ENCODE measurements at regions not wholly inside any gene's neighbourhood (a gene's known extent, or its start where the extent isn't known, plus 50 kb on each side); places are given as distances from the start of the nearest gene placed in this dataset.
"Not testable (repeated sequence)": the region's sequence is repeated elsewhere in the genome, so short reads cannot be mapped to it uniquely, and the experiment has no call there.

DNA sequence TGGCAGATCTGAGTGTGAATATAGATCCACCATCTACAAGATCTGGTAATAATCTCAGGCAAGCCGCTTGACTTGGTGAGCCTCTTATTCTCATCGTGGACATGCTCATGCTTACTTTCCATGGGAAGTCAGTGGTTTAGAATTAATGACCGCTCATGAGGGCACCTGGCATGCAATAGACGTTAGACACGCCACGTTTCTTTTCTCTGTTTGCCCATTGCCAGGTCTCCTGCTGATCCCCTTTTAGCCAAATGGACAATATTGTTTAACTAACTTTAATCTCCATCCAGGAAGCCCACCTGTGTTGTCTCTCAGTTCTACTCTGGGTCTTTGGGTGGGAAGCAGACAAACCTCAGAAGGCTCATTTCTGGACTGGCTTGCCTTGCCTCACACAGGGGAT is 439.1 kb downstream of the ETS1 start:
- FAIRE-seq (no peak), DNase-seq (ENCODE audit: extremely low spot score, insufficient read length, low read depth) (no peak)

DNA sequence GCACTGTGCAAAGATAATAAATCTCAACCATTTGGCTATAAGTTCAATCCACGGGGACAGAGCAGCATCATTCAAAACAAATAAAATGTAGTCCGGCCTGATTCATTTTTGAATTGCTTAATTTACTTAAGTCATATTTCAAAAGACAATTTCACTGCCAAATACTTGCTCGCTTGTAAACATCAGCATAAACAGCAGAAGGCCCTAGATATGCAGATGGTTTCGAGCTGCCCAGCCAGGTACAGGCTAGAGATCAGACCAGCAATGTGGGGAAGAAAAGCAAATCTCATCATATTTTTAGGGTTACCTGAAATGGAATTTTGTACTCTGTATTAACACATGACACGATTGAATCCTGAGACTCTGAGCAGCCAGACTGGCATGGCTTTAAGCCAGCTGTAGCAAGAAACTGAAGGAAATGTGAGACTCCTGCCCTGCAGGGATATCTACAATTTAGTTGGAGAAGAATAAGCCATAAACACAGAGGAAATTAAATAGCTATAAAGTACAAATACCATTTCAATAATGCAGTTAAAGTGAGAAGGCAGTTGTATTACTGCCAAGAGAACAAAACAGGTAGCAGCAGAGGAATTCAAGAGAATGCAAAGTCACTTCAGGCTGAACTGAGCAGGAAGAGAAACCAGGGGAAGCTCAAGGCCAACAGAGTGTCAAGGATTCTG is 440.3 kb downstream of the ETS1 start:
- FAIRE-seq = no peak
- no peak for DNase-seq (ENCODE audit: extremely low spot score, insufficient read length, low read depth)

DNA sequence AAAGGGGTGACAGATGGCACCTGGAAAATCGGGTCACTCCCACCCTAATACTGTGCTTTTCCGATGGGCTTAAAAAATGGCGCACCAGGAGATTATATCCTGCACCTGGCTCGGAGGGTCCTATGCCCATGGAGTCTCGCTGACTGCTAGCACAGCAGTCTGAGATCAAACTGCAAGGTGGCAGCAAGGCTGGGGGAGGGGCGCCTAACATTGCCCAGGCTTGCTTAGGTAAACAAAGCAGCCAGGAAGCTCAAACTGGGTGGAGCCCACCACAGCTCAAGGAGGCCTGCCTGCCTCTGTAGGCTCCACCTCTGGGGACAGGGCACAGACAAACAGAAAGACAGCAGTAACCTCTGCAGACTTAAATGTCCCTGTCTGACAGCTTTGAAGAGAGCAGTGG is 447.1 kb downstream of the ETS1 start:
- DNase-seq (ENCODE audit: extremely low spot score, insufficient read length, low read depth); FAIRE-seq: not testable (repeated sequence)

DNA sequence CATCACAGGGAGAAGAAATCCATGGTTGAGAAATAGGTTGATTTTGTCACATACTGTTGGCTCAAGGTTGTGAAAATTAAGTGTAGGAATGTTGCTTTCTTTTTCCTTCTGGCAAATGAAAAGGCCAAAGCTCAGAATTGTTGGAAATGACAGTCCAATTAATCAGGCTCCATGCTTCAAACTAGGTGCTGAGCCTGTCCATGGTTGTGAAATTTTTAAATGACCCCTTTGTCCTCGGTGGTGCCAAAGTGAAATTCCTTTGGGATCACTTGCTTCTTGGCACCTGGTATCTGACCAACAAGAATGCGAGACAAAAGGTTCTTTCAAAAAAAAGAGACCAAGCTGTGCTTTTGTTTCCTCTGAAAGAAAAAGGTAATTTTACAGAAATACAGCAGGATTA is 451.9 kb downstream of the ETS1 start:
- no peak for FAIRE-seq
- DNase-seq (ENCODE audit: extremely low spot score, insufficient read length, low read depth) = no peak

DNA sequence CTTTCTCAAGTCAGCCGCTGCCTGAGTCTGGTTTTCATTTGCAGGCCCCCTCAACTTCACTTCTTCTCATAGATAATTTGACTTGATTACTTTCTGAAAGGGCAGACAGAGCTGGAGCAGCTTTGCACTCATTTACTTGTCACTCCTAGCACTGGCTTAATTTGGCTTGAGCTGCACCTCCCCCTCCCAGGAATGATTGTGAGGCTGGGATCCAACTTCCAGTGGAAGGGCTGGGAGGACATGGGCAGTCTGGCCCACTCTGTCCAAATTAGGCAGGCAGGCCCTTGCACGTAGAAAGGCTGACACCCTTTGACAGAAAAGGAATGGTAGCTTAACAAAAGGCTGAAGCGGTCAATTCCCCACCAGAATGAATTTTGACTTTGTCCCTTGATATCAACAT is 453.9 kb downstream of the ETS1 start:
- no peak for FAIRE-seq
- no peak for DNase-seq (ENCODE audit: extremely low spot score, insufficient read length, low read depth)

DNA sequence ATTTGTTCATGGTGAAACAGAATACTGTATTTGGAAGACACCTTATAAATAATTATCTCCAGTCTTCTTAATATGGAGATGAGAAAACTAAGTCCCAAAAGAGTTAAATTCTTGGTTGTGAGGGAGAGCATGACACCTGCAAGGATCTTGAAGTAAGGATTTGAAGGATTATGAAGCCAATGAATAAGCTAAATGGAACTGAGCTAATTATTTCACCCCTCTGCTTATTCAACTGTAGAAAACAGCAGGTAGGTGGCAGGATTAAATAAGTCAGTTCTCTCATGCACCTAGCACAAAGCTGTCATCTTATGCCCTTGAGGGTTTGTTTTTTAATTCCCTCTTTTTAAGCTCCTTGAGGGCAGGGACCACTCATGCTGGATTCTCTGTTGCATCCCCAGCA is 457.3 kb downstream of the ETS1 start:
- DNase-seq (ENCODE audit: extremely low spot score, insufficient read length, low read depth) = no peak
- no peak for FAIRE-seq

DNA sequence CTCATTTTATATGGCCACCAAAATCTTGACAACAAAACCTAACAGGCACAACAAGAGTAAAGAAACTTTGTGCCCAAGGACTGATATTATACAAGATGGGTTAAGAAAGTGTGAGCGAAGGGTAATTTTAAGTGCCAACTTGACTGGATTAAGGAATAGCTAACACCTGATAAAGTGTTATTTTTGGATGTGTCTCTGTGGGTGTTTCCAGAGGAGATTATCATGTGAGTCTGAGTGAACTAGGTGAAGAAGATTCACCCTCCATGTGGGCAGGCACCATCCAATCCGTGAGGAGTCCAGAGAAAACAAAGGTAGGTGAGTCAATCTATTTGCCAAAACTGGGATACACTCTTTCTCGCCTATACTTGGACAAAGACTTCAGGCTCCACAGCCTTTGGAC is 461.6 kb downstream of the ETS1 start:
- FAIRE-seq (no peak), DNase-seq (ENCODE audit: extremely low spot score, insufficient read length, low read depth) (no peak)

DNA sequence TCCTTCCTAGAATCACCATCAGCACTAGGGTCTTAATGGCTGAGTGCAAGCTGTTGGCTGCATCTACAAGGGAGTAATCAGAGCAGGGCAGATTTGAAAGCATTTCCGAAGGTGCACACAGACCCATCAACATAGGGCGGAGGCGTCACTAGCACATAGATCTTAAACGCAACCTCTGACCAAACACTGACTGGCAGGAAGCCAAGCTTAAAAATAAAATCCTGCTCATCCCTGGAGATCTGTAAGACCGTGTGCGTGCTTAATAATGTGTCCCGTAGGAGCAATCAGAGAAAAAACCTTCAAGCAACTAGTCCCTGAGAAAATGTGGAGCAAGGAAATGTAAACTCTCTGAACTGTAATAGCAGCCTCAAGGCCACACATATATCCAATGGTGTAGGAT is 470.5 kb downstream of the ETS1 start:
- FAIRE-seq (no peak), DNase-seq (ENCODE audit: extremely low spot score, insufficient read length, low read depth) (no peak)

DNA sequence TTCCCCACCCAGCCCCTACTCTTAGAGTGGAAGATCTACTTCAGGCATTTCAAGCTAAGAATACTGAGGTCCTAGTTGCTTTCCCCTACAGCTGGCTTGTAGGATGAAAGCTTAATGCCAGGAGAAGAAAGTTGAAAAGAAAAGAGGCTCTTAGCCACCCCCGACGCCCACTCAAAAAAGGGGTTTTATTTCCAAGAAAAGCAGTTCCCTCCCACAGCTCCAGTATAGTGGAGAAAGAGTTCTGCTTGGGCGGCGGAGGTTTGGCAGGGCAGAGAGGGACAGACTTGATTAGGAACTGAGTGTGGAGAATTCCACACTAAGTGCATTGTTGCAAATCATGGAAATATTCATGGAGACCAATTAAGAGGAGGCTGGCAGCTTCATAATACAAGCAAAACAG is 470.9 kb downstream of the ETS1 start:
- FAIRE-seq (no peak), DNase-seq (ENCODE audit: extremely low spot score, insufficient read length, low read depth) (no peak)

DNA sequence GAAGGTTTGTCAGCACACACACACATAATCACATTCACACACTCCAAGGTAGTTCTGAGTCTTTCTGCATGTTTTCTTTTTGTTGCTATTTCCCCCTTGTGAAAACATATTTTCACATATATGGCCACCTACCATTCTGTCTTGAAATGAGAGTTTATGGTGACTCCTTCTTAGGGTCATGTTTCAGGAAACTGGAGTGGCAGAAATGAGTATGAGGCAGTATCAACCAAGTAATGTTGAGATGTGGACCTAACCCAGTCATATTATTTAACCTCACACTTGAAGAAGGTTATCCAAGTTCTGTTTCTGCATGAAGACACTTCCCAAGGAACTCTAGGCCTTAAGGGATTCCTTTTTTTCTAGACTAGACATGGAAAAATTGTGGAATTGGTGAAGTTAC is 481.4 kb downstream of the ETS1 start:
- FAIRE-seq = no peak
- DNase-seq (ENCODE audit: extremely low spot score, insufficient read length, low read depth) = no peak

DNA sequence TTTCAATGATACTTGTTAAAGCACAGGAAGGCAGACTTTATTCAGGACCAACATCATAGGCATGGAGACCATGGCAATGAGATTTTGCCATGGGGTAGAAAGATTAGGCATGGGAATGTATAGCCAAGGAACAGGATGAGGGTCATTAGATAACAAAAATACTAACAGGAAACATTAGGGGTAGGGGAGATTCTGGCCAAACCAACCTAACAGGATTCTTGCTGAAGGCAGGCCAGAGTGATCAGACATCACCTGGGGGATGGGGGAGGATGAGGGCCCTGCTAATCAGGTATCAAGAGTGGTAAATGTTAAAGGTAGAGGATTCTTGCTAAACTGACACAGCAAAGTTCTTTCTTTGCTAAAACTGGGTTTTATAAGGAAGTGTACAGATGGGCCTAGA is 481.8 kb downstream of the ETS1 start:
- DNase-seq (ENCODE audit: extremely low spot score, insufficient read length, low read depth) (no peak), FAIRE-seq (no peak)

DNA sequence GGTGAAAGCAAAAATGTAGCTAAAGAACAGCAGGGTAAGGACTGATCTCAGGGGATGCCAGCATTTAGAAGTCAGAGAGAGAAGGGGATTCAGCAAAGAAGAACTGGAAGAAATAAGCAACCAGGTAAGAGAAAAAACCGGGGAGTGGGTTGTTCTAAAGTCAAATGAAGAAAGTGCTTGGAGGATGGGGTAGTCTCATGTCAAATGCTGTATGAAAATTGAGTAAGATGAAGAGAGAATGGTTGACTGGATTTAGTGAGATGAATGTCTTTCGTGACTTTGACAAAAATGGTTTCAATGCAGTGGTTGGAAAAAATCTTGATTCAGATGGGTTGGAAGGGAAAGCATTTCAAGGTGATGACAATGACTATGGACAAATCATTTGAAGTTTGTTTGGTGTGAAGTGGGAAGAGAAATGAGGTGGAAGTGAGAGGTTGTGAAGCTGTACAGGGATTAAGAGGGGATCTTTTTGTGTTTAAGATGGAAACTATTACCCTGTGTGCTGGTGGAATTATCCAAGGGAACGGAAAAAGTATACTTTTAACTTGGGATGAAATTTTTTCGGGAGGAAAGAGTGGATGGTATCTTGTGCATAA is 484.0 kb downstream of the ETS1 start:
- FAIRE-seq (no peak), DNase-seq (ENCODE audit: extremely low spot score, insufficient read length, low read depth) (no peak)

DNA sequence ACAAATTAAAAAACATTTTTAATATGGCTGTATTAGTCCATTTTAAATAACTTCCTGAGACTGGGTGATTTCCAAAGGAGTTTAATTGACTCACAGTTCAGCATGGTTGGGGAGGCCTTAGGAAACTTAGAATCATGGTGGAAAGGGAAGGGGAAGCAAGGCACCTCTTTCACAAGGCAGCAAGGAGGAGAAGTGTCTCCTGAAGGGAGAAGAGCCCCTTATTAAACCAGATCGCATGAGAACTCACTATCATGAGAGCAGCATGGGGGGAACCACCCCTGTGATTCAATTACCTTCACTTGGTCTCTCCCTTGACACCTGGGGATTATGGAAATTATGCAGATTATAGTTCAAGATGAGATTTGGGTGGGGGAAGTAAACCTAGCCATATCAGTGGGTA is 488.6 kb downstream of the ETS1 start:
- FAIRE-seq (no peak), DNase-seq (ENCODE audit: extremely low spot score, insufficient read length, low read depth) (no peak)

DNA sequence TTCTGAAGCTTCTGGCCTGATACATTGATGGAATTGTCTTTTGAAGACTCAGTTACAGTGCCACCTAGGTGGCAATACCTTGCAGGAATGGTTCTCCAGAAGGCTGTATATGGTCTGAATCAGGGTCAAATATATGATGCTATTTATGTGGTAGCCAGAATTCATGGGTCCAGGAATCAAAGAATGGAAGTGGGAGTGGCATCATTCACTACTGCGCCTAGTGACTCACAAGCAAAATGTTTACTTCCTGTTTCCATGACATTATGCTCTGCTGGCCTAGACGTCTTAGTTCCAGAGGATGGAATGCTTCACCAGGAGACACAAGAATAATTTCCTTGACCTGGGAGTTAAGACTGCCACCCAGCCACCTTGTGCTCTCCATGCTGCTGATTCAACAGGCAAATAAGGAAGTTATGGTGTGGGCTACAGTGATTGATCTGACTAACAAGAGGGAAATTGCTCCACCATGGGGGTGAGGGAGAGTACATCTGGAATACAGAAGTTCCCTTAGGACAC is 491.8 kb downstream of the ETS1 start:
- DNase-seq (ENCODE audit: extremely low spot score, insufficient read length, low read depth) (no peak), FAIRE-seq (no peak)

DNA sequence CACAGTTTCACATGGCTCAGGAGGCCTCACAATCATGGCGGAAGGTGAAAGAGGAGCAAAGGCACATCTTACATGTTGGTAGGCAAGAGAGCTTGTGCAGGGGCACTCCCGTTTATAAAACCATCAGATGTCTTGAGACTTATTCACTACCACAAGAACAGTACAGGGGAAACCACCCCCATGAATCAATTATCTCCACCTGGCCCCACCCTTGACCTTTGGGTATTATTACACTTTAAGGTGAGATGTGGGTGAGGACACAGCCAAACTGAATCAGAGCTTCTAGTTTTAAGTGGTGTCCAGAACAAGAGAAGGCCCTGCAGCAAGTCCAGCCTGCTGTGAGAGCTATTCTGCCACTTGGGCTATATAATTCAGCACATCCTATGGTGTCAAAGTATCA is 493.7 kb downstream of the ETS1 start:
- no peak for FAIRE-seq
- no peak for DNase-seq (ENCODE audit: extremely low spot score, insufficient read length, low read depth)

DNA sequence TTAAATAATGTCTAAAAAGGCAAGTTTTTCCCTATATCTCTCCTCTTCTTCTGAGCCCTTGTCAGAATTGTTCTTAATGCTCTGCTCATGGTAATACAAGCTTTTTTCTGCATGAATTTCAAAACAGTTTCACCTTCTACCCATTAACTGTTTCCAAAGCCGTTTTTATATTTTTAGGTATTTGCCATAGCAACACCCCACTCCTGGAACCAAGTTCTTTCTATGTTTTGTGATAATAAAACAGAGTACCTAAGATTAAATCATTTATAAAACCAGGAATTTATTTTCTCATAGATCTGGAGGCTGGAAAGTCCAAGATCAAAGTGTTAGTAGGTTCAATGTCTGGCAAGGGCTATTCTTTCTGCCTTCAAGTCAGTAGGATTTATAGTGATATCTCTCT is 497.4 kb downstream of the ETS1 start:
- FAIRE-seq = no peak

DNA sequence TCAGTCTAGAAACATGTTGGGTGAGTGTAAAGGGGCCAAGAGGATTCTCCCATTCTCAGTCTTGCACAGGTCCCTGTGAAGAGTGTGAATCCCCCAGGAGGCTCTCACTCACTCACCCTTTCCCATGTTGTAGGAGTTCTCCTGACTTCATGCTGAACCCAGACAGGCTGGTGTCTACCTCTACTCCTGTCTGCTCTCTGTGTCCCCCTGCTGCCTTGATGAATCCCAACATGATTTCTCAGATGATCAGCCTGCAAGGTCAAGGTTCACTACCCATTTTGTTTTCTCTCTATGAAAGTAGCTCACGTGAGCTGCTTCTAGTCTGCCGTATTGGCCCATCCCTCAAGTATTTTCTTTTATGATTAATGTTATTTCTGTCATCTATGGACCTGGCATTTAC is 500.6 kb downstream of the ETS1 start:
- no peak for FAIRE-seq
- DNase-seq (ENCODE audit: extremely low spot score, insufficient read length, low read depth) = no peak

More for the DNA sequence above, 497.4 kb downstream of the ETS1 start:
- no peak for DNase-seq (ENCODE audit: extremely low spot score, insufficient read length, low read depth)

DNA sequence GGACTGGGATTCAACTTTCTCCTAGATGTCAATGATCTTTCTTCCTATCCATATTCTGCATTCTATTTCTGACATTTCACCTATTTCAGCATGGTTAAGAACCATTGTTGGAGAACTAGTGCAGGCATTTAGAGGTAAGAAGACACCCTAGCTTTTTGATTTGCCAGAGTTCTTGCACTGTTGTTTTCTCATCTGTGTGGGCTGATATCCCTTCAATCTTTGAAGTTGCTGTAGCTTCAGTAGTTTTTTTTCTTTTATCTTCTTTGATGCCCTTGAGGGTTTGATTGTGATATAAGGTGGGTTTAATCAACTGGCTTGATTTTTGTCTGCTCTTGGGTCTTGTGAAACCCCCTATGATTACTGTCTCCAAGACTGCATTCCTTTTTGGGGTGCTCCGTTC is 502.1 kb downstream of the ETS1 start:
- DNase-seq (ENCODE audit: extremely low spot score, insufficient read length, low read depth) = no peak
- FAIRE-seq = no peak

DNA sequence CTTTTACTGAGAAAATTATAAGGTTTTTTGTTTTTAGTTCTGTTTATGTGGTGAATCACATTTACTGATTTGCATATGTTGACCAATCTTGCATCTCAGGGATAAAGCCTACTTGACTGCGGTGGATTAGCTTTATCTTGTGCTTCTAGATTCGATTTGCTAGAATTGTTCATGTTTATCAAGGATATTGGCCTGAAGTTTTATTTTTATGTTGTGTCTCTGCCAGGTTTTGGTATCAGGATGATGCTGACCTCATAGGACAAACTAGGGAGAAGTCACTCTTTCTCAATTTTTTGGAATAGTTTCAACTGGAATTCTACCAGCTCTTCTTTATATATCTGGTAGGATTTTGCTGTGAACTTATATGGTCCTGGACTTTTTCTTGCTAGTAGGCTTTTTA is 504.8 kb downstream of the ETS1 start:
- no peak for FAIRE-seq

DNA sequence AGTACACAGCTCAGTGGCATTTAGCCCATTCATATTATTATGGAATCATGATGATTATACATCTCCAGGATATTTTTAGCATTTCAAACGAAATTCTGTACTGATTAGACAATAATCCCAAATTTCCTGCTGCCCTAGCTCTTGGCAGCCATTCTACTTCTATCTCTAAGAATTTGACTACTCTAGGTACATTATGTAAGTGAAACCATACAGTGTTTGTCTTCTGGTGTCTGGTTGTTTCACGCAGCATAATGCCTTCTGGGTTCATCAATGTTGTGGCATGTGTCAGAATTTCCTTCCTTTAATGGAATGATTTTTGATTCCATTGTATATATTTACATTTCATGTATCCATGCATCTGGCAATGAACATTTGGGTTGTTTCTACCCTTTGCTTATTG is 517.7 kb downstream of the ETS1 start:
- FAIRE-seq (no peak), DNase-seq (ENCODE audit: extremely low spot score, insufficient read length, low read depth) (no peak)

More for the DNA sequence above, 504.8 kb downstream of the ETS1 start:
- DNase-seq (ENCODE audit: extremely low spot score, insufficient read length, low read depth) = no peak

DNA sequence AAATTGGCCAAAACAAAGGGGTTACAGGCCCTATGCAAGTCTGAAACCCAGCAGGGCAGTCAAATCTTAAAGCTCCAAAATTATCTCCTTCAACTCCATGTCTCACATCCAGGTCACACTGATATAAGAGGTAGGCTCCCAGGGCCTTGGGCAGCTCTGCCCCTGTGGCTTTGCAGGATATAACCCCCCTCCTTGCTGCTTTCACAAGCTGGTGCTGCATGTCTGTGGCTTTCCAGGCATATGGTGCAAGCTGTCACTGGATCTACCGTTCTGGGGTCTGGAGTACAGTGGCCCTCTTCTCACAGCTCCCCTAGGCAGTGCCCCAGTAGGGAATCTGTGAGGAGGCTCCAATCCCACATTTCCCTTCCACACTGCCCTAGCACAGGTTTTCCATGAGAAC is 519.6 kb downstream of the ETS1 start:
- no peak for FAIRE-seq
- no peak for DNase-seq (ENCODE audit: extremely low spot score, insufficient read length, low read depth)

DNA sequence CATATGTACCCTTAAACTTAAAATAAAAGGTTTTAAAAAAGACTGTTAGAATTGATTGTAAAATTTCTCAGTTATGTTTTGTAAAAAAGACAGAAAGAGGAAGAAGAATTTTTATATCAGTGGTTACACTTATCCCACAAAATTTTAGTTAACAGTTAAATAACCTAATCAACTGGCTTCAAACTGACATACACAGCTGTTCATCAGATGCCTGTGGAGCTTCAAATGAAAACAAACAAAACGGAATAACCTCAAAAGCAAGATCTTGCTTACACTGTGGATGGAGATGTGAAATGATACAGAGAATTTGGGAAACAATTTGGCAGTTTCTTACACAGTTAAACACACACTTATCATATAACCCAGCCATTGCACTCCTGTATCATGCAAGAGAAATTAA is 521.0 kb downstream of the ETS1 start:
- DNase-seq (ENCODE audit: extremely low spot score, insufficient read length, low read depth) = no peak
- no peak for FAIRE-seq

All from GM18507 (cell line).